ENCODE measurements at regions not wholly inside any gene's neighbourhood (a gene's known extent, or its start where the extent isn't known, plus 50 kb on each side); places are given as distances from the start of the nearest gene placed in this dataset.

GRCh38 chr12:19005257-19005801 is 124.2 kb upstream of the PLEKHA5 start:
- no peak for TF ChIP-seq CTCF (IDR thresholded peaks at IDR 0.05; ENCODE audit: unreplicated experiment)
- Mint-ChIP-seq H3K27ac (peak overlapping the region; percentile 60), H3K4me1 (ENCODE audit: low read depth) (peaks cover 26% of the 10 kb centered on the region), H3K27me3 (no peaks in the 10 kb centered on the region), H3K4me3 (ENCODE audit: low read depth) (no peak overlapping the region), H3K9me3 (ENCODE audit: low read depth) (no peaks in the 10 kb centered on the region), H3K36me3 (ENCODE audit: insufficient read depth) (no peaks in the 10 kb centered on the region)
- no peak for DNase-seq (ENCODE audit: low spot score, unreplicated experiment)

- Mint-ChIP-seq H3K27me3 (no peaks in the 10 kb centered on the region), H3K36me3 (ENCODE audit: insufficient read depth) (no peaks in the 10 kb centered on the region), H3K27ac (no peak overlapping the region), H3K4me1 (ENCODE audit: low read depth) (peaks cover 26% of the 10 kb centered on the region), H3K9me3 (ENCODE audit: low read depth) (peaks cover 6% of the 10 kb centered on the region), H3K4me3 (ENCODE audit: low read depth) (no peak overlapping the region)
- no peak for DNase-seq (ENCODE audit: low spot score, unreplicated experiment)
- TF ChIP-seq CTCF (IDR thresholded peaks at IDR 0.05; ENCODE audit: unreplicated experiment), result no peak
Measured at GRCh38 chr12:19006626-19007137, 122.9 kb upstream of the PLEKHA5 start.

- H3K27me3 Mint-ChIP-seq, result no peaks in the 10 kb centered on the region
- H3K4me3 Mint-ChIP-seq (ENCODE audit: low read depth), result no peak overlapping the region
- H3K9me3 Mint-ChIP-seq (ENCODE audit: low read depth), result peaks cover 6% of the 10 kb centered on the region
- DNase-seq (ENCODE audit: low spot score, unreplicated experiment), result no peak
- peaks cover 28% of the 10 kb centered on the region for H3K4me1 Mint-ChIP-seq (ENCODE audit: low read depth)
- H3K36me3 Mint-ChIP-seq (ENCODE audit: insufficient read depth), result no peaks in the 10 kb centered on the region
- TF ChIP-seq CTCF (IDR thresholded peaks at IDR 0.05; ENCODE audit: unreplicated experiment), result no peak
- no peak overlapping the region for H3K27ac Mint-ChIP-seq
Measured at GRCh38 chr12:19008102-19008501, 121.4 kb upstream of the PLEKHA5 start.

GRCh38 chr12:19010087-19010486 is 119.4 kb upstream of the PLEKHA5 start:
- H3K4me1 Mint-ChIP-seq (ENCODE audit: low read depth), result peaks cover 28% of the 10 kb centered on the region
- no peak overlapping the region for H3K4me3 Mint-ChIP-seq (ENCODE audit: low read depth)
- peaks cover 6% of the 10 kb centered on the region for H3K9me3 Mint-ChIP-seq (ENCODE audit: low read depth)
- H3K27ac Mint-ChIP-seq, result no peak overlapping the region
- no peak for DNase-seq (ENCODE audit: low spot score, unreplicated experiment)
- H3K27me3 Mint-ChIP-seq, result no peaks in the 10 kb centered on the region
- H3K36me3 Mint-ChIP-seq (ENCODE audit: insufficient read depth), result no peaks in the 10 kb centered on the region
- TF ChIP-seq CTCF (IDR thresholded peaks at IDR 0.05; ENCODE audit: unreplicated experiment), result no peak

- H3K36me3 Mint-ChIP-seq (ENCODE audit: insufficient read depth), result no peaks in the 10 kb centered on the region
- no peaks in the 10 kb centered on the region for H3K27me3 Mint-ChIP-seq
- TF ChIP-seq CTCF (IDR thresholded peaks at IDR 0.05; ENCODE audit: unreplicated experiment), result no peak
- no peak overlapping the region for H3K27ac Mint-ChIP-seq
- H3K4me1 Mint-ChIP-seq (ENCODE audit: low read depth), result peaks cover 21% of the 10 kb centered on the region
- no peak for DNase-seq (ENCODE audit: low spot score, unreplicated experiment)
- H3K9me3 Mint-ChIP-seq (ENCODE audit: low read depth), result peaks cover 6% of the 10 kb centered on the region
- H3K4me3 Mint-ChIP-seq (ENCODE audit: low read depth), result no peak overlapping the region
Measured at GRCh38 chr12:19010726-19011125, 118.8 kb upstream of the PLEKHA5 start.
